ENCODE measurements at regions not wholly inside any gene's neighbourhood (a gene's known extent, or its start where the extent isn't known, plus 50 kb on each side); places are given as distances from the start of the nearest gene placed in this dataset.

GRCh38 chr14:60363275-60363674, 114.3 kb downstream of the PPM1A start:
- TF ChIP-seq CTCF (IDR thresholded peaks at IDR 0.05; ENCODE audit: insufficient read depth, low read depth, low read length) (no peak), EZH2 (IDR thresholded peaks at IDR 0.05; ENCODE audit: insufficient read depth, low read length) (no peak)
